ENCODE measurements at regions not wholly inside any gene's neighbourhood (a gene's known extent, or its start where the extent isn't known, plus 50 kb on each side); places are given as distances from the start of the nearest gene placed in this dataset.

- DNase-seq: no peak
These were observed 911.3 kb upstream of the LCORL start for GRCh38 chr4:18932730-18933339.

GRCh38 chr4:18931643-18932377 is 910.3 kb upstream of the LCORL start:
- no peak for DNase-seq

GRCh38 chr4:18930487-18930886 is 908.9 kb upstream of the LCORL start:
- no peak for DNase-seq

DNA sequence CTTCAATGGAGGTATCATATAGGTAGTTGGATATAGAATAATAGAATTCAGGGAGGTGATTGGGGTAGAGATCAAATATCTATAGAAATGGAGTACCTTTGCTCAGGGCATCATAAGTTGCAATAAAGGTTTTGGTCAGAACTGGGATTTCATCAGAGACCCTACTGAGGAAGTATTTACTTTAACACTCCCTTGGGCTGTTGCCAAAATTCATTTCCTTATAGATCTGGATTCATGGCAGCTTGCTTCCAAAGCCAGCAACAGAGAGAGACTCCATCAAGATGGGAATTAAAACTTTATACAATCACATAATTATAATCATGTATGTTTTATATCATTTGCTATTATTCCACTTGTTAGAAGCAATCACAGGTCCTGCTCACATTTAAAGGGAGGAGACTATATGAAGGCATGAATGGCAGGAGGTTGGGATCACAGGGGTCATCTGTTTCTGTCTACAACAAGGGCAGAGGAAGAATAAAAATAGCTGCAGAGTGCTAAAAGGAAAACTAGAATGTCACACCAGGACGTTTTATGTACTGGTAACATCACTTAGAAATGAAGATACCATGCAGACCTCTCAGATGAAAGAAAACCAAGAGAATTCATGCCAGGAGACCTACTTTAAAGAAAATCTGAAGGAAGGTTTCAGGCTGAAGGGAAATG is 902.1 kb upstream of the LCORL start:
- DNase-seq: no peak

DNA sequence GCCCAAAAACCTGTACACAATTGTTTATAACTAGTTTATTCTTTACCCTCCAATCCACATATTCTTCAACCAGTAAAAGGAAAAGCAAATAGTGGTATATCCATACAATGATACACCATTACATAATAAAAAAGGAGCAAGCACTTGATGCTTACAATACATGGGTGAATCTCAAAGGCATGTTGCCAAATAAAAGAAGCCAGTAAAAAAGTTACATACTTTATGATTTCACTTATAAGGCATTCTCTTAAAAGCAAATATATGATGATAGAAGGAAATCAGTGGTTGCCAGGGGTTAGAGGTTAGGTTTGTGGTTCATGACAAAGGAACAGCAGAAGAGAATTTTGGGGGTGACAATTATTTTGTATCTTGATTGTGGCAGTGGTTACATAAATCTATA is 896.1 kb upstream of the LCORL start:
- no peak for DNase-seq

- no peak for DNase-seq
These were observed 892.6 kb upstream of the LCORL start for GRCh38 chr4:18914182-18914581.

- no peak for DNase-seq
These were observed 873.4 kb upstream of the LCORL start for GRCh38 chr4:18894928-18895327.

- no peak for DNase-seq
These were observed 860.9 kb upstream of the LCORL start for GRCh38 chr4:18882468-18882867.

GRCh38 chr4:18881556-18881955 is 860.0 kb upstream of the LCORL start:
- DNase-seq: no peak

DNA sequence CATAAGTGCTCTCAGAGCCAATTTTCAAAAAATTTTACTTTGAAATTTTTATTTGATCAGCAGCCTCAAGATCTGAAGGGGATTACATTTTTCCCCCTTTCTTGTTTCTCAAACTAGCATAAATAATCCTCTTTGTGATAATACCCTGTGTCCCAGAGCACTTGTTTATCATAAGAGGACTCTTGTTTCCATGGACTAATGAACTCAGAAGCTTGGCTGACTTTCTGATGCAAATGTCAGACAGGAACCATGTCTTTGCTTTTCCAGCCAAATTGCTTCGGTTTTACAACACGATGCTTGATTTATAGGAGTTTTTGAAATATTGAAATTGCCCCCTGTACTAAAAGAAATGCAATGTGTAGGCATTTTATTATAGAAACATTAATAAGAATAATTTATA is 859.3 kb upstream of the LCORL start:
- no peak for DNase-seq

DNA sequence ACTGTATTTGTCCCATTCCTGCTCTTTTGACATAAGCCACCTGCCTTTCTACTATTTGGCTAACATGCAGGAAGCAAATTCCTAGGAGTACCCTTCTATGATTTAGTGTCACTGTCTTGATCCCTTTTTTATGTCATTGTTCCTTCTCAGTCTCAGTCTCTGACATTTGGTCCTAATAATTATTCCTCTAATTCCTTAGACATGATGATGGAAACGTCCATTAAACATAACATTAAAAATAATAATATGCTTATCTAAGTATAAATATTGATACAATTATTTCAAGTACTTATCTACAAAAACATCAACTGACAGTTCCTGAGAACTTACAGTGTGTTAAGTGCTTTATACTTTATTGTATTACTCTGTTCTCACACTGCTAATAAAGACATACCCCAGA is 857.0 kb upstream of the LCORL start:
- no peak for DNase-seq

DNA sequence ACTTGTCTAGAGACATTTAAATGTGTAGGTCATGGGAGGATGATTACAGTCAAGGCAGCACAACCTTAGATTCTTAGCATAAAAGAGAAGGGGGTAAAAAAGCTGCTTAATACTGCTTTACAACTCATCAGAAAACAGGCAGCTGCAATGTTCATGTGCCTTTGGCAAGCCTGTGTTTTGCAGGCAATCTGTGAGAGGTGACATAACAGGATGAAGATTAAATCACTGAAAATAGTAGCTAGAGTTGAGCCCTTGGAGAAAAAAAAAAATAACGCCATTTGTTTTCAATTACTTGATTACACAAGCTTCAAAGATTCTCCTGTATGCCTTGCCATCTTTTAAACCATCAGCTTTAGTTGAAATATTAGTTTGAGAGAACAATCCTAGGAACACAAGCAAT is 847.6 kb upstream of the LCORL start:
- no peak for DNase-seq

- DNase-seq: no peak
These were observed 839.4 kb upstream of the LCORL start for GRCh38 chr4:18860836-18861530.

- DNase-seq: no peak
These were observed 837.9 kb upstream of the LCORL start for GRCh38 chr4:18859468-18859867.

DNA sequence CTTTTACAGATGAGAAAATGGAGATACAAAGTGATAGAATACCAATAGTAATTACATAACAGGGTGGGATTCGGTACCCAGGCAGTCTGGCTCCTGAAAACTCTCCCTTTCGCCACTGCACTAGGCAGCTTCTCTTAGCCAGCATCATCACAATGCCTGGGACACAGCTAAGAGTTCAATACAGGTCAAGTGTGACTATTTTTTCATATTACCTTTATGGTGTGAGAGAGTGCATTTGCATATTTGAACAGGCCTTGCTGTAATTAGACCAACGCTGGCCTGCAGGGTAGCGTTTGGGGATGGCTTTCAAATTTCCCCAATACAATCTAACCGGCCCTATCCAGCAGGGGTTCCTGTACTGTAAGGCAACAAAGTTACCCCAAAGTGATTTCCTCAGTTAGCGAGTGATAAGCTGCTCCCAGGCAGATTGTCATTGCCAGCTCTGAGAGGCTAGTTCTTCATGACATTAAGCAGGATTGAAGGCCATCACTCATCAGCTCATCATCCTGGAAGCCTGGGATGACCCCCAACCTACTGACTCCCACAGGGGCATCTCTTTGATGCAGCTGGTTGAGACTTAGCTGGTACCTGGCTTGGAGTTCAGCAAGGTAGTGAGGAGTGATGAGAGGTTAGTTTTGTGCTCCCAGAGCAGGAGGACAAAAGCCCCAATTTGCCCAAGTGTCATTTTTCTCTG is 836.8 kb upstream of the LCORL start:
- DNase-seq: no peak

DNA sequence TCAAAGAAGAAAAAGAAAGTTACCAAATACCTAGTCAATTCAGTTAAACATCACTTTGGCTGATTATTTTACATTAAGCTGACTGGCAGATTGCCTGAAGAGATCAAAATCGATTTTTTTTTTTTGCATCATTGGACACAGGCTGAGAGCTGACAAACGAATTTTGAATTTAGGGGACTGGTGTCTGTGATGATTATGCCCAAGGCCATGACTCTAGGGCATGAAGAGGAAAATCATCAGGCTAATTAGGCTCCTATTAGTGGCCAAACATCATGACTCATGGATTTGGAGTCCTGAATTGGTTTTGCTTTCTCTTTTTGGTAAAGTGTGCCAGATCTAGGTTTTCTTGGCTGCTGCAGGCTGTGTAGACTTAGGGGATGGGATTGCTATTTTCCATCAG is 829.3 kb upstream of the LCORL start:
- DNase-seq: no peak

- DNase-seq: no peak
These were observed 825.8 kb upstream of the LCORL start for GRCh38 chr4:18847249-18847890.

- DNase-seq: no peak
These were observed 824.8 kb upstream of the LCORL start for GRCh38 chr4:18846313-18846712.

DNA sequence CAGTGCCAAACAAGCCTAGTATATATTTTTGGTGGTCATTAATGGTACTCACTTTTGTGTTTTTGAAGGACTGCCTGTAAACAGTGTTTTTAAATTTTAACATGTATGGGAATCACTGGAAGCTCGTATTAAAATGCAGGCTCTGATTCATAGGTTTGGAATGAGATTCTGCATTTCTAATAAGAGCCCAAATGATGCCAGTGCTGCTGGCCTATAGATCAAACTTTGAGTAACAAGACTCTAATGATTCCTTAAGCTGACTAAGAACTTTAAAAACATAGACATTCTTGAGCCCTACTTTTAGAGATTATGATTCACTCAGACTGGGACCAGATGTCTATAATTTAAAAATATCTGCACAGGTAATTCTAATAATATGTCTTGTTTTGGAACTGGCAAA is 823.2 kb upstream of the LCORL start:
- no peak for DNase-seq

GRCh38 chr4:18842431-18842830 is 820.9 kb upstream of the LCORL start:
- no peak for DNase-seq

- no peak for DNase-seq
These were observed 818.9 kb upstream of the LCORL start for GRCh38 chr4:18840481-18840880.

DNA sequence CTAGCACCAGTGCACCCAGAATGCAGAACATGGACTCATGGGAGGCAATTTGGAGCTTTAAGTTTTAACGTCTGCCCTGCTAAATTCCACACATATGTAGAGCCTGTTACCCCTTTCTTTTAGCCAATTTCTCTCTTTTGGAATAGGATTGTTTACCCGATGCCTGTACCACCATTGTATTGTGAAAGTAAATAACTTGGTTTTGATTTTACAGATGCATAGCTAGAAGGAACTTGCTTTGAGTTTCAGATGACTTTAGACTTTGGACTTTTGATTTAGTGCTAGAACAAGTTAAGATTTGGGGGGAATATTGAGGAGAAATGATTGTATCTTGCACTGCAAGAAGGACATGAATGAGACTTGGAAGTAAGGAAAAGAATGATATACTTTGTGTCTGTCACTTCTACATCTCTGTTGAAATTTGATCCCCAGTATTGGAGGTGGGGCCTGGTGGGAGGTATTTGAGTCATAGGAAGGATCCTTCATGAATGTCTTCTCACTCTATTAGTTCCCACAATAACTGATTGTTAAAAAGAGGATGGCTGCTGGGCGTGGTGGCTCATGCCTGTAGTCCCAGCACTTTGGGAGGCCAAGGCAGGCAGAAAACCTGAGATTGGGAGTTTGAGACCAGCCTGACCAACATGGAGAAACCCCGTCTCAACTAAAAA is 794.8 kb upstream of the LCORL start:
- DNase-seq: no peak
